ENCODE measurements at regions not wholly inside any gene's neighbourhood (a gene's known extent, or its start where the extent isn't known, plus 50 kb on each side); places are given as distances from the start of the nearest gene placed in this dataset.

GRCh38 chr12:118655588-118655987 is 279.2 kb downstream of the SUDS3 start:
- peaks cover 5% of the 10 kb centered on the region for H3K9me3 Mint-ChIP-seq
- no peak for DNase-seq (ENCODE audit: low spot score in 2 of 2, unreplicated experiment in 2 of 2)
- no peak overlapping the region for H3K4me3 Mint-ChIP-seq
- H3K27ac Mint-ChIP-seq = no peak overlapping the region
- TF ChIP-seq, protein P1, sequence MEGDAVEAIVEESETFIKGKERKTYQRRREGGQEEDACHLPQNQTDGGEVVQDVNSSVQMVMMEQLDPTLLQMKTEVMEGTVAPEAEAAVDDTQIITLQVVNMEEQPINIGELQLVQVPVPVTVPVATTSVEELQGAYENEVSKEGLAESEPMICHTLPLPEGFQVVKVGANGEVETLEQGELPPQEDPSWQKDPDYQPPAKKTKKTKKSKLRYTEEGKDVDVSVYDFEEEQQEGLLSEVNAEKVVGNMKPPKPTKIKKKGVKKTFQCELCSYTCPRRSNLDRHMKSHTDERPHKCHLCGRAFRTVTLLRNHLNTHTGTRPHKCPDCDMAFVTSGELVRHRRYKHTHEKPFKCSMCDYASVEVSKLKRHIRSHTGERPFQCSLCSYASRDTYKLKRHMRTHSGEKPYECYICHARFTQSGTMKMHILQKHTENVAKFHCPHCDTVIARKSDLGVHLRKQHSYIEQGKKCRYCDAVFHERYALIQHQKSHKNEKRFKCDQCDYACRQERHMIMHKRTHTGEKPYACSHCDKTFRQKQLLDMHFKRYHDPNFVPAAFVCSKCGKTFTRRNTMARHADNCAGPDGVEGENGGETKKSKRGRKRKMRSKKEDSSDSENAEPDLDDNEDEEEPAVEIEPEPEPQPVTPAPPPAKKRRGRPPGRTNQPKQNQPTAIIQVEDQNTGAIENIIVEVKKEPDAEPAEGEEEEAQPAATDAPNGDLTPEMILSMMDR (IDR thresholded peaks at IDR 0.05; ENCODE audit: unreplicated experiment) = no peak
- no peaks in the 10 kb centered on the region for H3K36me3 Mint-ChIP-seq
- H3K4me1 Mint-ChIP-seq = no peaks in the 10 kb centered on the region
- no peaks in the 10 kb centered on the region for H3K27me3 Mint-ChIP-seq (ENCODE audit: low read depth)

DNA sequence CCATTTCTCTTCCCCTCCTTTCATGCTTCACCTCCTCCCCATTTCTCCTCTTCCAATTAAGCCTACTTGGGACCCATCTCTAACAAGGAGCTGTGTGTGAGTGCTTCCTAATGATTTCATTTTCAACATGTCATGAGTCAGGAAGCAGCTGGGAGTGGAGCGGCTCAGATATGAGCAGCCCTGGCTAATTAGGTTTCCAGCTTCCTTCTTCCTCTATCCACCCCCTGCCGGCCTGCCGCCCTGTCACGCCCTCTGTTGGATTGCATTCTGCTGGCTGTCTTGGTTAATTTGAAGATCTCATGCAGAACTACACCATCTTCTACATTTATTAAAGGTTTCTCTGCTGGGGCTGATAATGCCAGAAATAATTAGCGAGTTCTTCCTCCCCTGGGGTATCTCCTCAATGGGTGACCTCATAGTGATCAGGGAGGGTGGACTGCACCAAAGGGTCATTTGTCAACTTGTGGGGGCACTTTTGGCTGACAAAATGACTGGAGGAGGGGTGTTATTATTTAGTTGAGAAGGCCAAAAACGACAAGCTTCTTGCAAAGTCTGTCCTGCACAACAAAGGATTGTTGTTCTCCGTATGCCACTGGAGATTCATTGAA is 300.9 kb upstream of the SRRM4 start:
- no peak overlapping the region for H3K4me3 Mint-ChIP-seq
- TF ChIP-seq, protein P1 (IDR thresholded peaks at IDR 0.05; ENCODE audit: unreplicated experiment) = no peak
- H3K27ac Mint-ChIP-seq = no peak overlapping the region
- H3K4me1 Mint-ChIP-seq = no peaks in the 10 kb centered on the region
- peaks cover 1% of the 10 kb centered on the region for H3K36me3 Mint-ChIP-seq
- no peaks in the 10 kb centered on the region for H3K27me3 Mint-ChIP-seq (ENCODE audit: low read depth)
- H3K9me3 Mint-ChIP-seq = peaks cover 32% of the 10 kb centered on the region
- DNase-seq (ENCODE audit: low spot score in 2 of 2, unreplicated experiment in 2 of 2) = no peak

DNA sequence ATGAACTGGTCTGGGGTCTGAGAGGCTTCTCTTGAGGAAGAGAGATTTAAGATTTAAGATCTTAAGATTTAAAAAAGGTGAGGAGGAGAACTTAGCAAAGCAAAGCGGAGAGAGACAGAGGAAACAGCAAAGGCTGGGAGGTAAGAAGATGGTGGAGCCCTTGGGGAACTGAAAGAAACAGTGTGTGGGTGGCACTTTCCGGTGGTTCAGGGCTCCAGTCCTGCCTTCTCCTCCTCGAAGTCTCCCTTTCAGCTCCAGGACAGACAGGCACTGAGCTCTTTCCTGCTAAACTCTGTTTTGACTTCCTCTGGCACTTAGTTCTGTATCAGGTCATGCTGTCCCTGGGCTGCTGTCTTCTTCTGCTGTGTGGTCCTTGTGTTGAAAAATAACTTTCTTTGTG is 298.7 kb upstream of the SRRM4 start:
- no peak for DNase-seq (ENCODE audit: low spot score in 2 of 2, unreplicated experiment in 2 of 2)
- H3K9me3 Mint-ChIP-seq = peaks cover 15% of the 10 kb centered on the region
- H3K4me3 Mint-ChIP-seq = no peak overlapping the region
- TF ChIP-seq, protein P1 (IDR thresholded peaks at IDR 0.05; ENCODE audit: unreplicated experiment) = no peak
- no peak overlapping the region for H3K27ac Mint-ChIP-seq
- no peaks in the 10 kb centered on the region for H3K36me3 Mint-ChIP-seq
- no peaks in the 10 kb centered on the region for H3K27me3 Mint-ChIP-seq (ENCODE audit: low read depth)
- H3K4me1 Mint-ChIP-seq = no peaks in the 10 kb centered on the region

GRCh38 chr12:118685983-118686607 is 295.2 kb upstream of the SRRM4 start:
- DNase-seq (ENCODE audit: low spot score in 2 of 2, unreplicated experiment in 2 of 2) = no peak
- H3K9me3 Mint-ChIP-seq = peaks cover 5% of the 10 kb centered on the region
- H3K4me3 Mint-ChIP-seq = no peak overlapping the region
- no peak overlapping the region for H3K27ac Mint-ChIP-seq
- TF ChIP-seq, protein P1 (IDR thresholded peaks at IDR 0.05; ENCODE audit: unreplicated experiment) = no peak
- H3K4me1 Mint-ChIP-seq = no peaks in the 10 kb centered on the region
- no peaks in the 10 kb centered on the region for H3K36me3 Mint-ChIP-seq
- peaks cover 2% of the 10 kb centered on the region for H3K27me3 Mint-ChIP-seq (ENCODE audit: low read depth)

DNA sequence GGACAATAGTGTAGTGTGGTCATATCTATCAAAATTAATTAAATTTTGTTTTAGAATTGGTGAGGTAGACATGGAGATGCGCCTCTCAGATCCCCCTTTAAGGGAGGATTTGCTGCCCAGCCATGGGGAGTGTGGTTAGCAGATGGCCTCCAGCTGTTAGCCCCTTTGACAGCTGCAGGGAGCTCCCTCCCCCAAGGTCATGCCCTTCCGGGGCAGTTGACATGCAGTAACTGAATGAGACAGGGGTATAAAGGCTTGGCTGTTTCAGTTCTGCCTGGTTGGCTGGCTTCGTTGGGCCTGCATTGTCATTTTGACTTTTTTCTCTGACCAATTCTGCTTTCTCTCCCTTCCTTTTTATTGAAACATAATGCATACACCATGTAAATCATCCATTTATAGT is 291.5 kb upstream of the SRRM4 start:
- Mint-ChIP-seq H3K36me3 (no peaks in the 10 kb centered on the region), H3K4me3 (no peak overlapping the region), H3K9me3 (peaks cover 3% of the 10 kb centered on the region), H3K27ac (no peak overlapping the region), H3K27me3 (ENCODE audit: low read depth) (peaks cover 2% of the 10 kb centered on the region), H3K4me1 (no peaks in the 10 kb centered on the region)
- TF ChIP-seq, protein P1 (IDR thresholded peaks at IDR 0.05; ENCODE audit: unreplicated experiment) = no peak
- no peak for DNase-seq (ENCODE audit: low spot score in 2 of 2, unreplicated experiment in 2 of 2)
